HL-60 (cell line): ENCODE measurements at regions not wholly inside any gene's neighbourhood (a gene's known extent, or its start where the extent isn't known, plus 50 kb on each side); places are given as distances from the start of the nearest gene placed in this dataset.

Source experiments
- CTCF ChIP-seq: IDR thresholded peaks from one replicate; pipeline ENCODE4 v1.5.1; 2011; ENCODE audit warnings: low read length, control low read depth, inconsistent platforms; ENCODE audit not compliant: insufficient read depth
- GABPA ChIP-seq: IDR thresholded peaks from 2 replicates; pipeline ENCODE4 v1.6.1; 2012; ENCODE audit warnings: low read depth
- POLR2AphosphoS5 ChIP-seq: IDR thresholded peaks from 2 replicates; pipeline ENCODE4 v1.6.1; 2012; ENCODE audit warnings: low read depth
- REST ChIP-seq: IDR thresholded peaks from 2 replicates; pipeline ENCODE4 v1.6.1; 2012; ENCODE audit warnings: low read depth; ENCODE audit not compliant: insufficient replicate concordance

- no peak for TF ChIP-seq CTCF
- TF ChIP-seq POLR2AphosphoS5: no peak
- no peak for TF ChIP-seq REST
- TF ChIP-seq GABPA: no peak
These were observed 100.0 kb upstream of the NRSN1 start for GRCh38 chr6:24026050-24026449.
